HepG2 (cell line): ENCODE measurements at regions not wholly inside any gene's neighbourhood (a gene's known extent, or its start where the extent isn't known, plus 50 kb on each side); places are given as distances from the start of the nearest gene placed in this dataset.

Experiments used
- CBX1 ChIP-seq: IDR thresholded peaks from one replicate; pipeline ENCODE4 v1.6.1; 2016; ENCODE audit warnings: antibody characterized with exemption, low read depth
- CBX5 ChIP-seq: sonication (generic); formaldehyde crosslinking; IDR thresholded peaks from 2 replicates; pipeline ENCODE4 v1.4.0; 2020; ENCODE audit warnings: missing genetic modification reagents, borderline replicate concordance
- POLR2AphosphoS2 ChIP-seq: IDR thresholded peaks from 2 replicates; pipeline ENCODE4 v1.6.1; 2011; ENCODE audit warnings: low read depth, low read length, improper control_type of control experiment
- REST ChIP-seq, 2 experiments: IDR thresholded peaks; 2 replicates each; pipeline ENCODE4 v1.6.1; 2011 to 2012; ENCODE audit warnings: low read length in 2 of 2, borderline replicate concordance in 1 of 2, low read depth in 1 of 2, mild to moderate bottlenecking in 1 of 2, moderate library complexity in 1 of 2
- TFDP2 ChIP-seq: sonication (generic); formaldehyde crosslinking; IDR thresholded peaks from 2 replicates; pipeline ENCODE4 v1.4.0; 2020; ENCODE audit warnings: missing genetic modification reagents
- UBTF ChIP-seq: sonication (generic); formaldehyde crosslinking; IDR thresholded peaks from 2 replicates; pipeline ENCODE4 v1.4.0; 2020; ENCODE audit warnings: mild to moderate bottlenecking, missing genetic modification reagents
- USF2 ChIP-seq, 2 experiments: sonication (generic) in 1 of 2; formaldehyde crosslinking in 1 of 2; IDR thresholded peaks; 2 replicates each; pipeline versions ENCODE4 v1.5.1 to v1.6.1; 2011 to 2020; ENCODE audit warnings: borderline replicate concordance in 1 of 2, low read depth in 1 of 2, low read length in 1 of 2, mild to moderate bottlenecking in 1 of 2, missing genetic modification reagents in 1 of 2, moderate library complexity in 1 of 2
- YY1 ChIP-seq: IDR thresholded peaks from 2 replicates; pipeline ENCODE4 v1.6.1; 2011; ENCODE audit warnings: low read length, low read depth, moderate library complexity, mild to moderate bottlenecking; ENCODE audit not compliant: insufficient read depth, insufficient replicate concordance
- ZNF451 ChIP-seq: sonication (generic); formaldehyde crosslinking; IDR thresholded peaks from 2 replicates; pipeline ENCODE4 v1.5.0; 2020; ENCODE audit warnings: mild to moderate bottlenecking, missing genetic modification reagents
- TF ChIP-seq, protein P1 (sequence below): sonication (generic); formaldehyde crosslinking; IDR thresholded peaks from 2 replicates; pipeline ENCODE4 v1.5.0; 2020; ENCODE audit warnings: mild to moderate bottlenecking, missing genetic modification reagents, moderate library complexity
- TF ChIP-seq, protein P2 (sequence below): conservative IDR thresholded peaks from 2 replicates; pipeline ENCODE4 v1.6.1; 2018; ENCODE audit warnings: missing genetic modification reagents

- TF ChIP-seq UBTF (CRISPR knock-in tag): no peak
- TF ChIP-seq, protein P1, sequence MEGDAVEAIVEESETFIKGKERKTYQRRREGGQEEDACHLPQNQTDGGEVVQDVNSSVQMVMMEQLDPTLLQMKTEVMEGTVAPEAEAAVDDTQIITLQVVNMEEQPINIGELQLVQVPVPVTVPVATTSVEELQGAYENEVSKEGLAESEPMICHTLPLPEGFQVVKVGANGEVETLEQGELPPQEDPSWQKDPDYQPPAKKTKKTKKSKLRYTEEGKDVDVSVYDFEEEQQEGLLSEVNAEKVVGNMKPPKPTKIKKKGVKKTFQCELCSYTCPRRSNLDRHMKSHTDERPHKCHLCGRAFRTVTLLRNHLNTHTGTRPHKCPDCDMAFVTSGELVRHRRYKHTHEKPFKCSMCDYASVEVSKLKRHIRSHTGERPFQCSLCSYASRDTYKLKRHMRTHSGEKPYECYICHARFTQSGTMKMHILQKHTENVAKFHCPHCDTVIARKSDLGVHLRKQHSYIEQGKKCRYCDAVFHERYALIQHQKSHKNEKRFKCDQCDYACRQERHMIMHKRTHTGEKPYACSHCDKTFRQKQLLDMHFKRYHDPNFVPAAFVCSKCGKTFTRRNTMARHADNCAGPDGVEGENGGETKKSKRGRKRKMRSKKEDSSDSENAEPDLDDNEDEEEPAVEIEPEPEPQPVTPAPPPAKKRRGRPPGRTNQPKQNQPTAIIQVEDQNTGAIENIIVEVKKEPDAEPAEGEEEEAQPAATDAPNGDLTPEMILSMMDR (CRISPR knock-in tag): no peak
- TF ChIP-seq TFDP2: no peak
- TF ChIP-seq POLR2AphosphoS2: no peak
- TF ChIP-seq USF2 (IDR thresholded peaks at IDR 0.05; ENCODE audit: low read depth, low read length): no peak
- TF ChIP-seq USF2 (CRISPR knock-in tag; IDR thresholded peaks at IDR 0.05; ENCODE audit: borderline replicate concordance): no peak
- no peak for TF ChIP-seq YY1
- TF ChIP-seq, protein P2, sequence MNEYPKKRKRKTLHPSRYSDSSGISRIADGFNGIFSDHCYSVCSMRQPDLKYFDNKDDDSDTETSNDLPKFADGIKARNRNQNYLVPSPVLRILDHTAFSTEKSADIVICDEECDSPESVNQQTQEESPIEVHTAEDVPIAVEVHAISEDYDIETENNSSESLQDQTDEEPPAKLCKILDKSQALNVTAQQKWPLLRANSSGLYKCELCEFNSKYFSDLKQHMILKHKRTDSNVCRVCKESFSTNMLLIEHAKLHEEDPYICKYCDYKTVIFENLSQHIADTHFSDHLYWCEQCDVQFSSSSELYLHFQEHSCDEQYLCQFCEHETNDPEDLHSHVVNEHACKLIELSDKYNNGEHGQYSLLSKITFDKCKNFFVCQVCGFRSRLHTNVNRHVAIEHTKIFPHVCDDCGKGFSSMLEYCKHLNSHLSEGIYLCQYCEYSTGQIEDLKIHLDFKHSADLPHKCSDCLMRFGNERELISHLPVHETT (CRISPR knock-in tag): no peak
- no peak for TF ChIP-seq REST (IDR thresholded peaks at IDR 0.05; ENCODE audit: borderline replicate concordance in 1 of 2, low read depth in 1 of 2, low read length in 2 of 2)
- no peak for TF ChIP-seq CBX5 (CRISPR knock-in tag)
- no peak for TF ChIP-seq CBX1
- no peak for TF ChIP-seq ZNF451
Measured at GRCh38 chr10:78982726-78983125, 86.0 kb upstream of the ZMIZ1 start.
